Osteocyte (in vitro differentiated cells): ENCODE measurements at regions not wholly inside any gene's neighbourhood (a gene's known extent, or its start where the extent isn't known, plus 50 kb on each side); places are given as distances from the start of the nearest gene placed in this dataset.

Experiments
- DNase-seq: peaks from one replicate; pipeline ENCODE4 v3.0.0; 2021; ENCODE audit warnings: mixed read lengths; ENCODE audit not compliant: unreplicated experiment; ENCODE audit errors: extremely low spot score
- H3K27ac Mint-ChIP-seq: one replicate; pipeline ENCODE4 v1.8.0; 2021; ENCODE audit warnings: mild to moderate bottlenecking, mixed read lengths; ENCODE audit not compliant: unreplicated experiment
- H3K27me3 Mint-ChIP-seq: one replicate; pipeline ENCODE4 v1.8.0; 2021; ENCODE audit warnings: mixed read lengths; ENCODE audit not compliant: unreplicated experiment
- H3K36me3 Mint-ChIP-seq: one replicate; pipeline ENCODE4 v1.8.0; 2021; ENCODE audit warnings: mixed read lengths; ENCODE audit not compliant: unreplicated experiment
- H3K4me1 Mint-ChIP-seq: one replicate; pipeline ENCODE4 v1.8.0; 2021; ENCODE audit warnings: mixed read lengths; ENCODE audit not compliant: unreplicated experiment
- H3K4me3 Mint-ChIP-seq: one replicate; pipeline ENCODE4 v1.8.0; 2021; ENCODE audit warnings: mild to moderate bottlenecking, moderate library complexity, mixed read lengths; ENCODE audit not compliant: unreplicated experiment
- H3K9me3 Mint-ChIP-seq: one replicate; pipeline ENCODE4 v1.8.0; 2021; ENCODE audit warnings: mixed read lengths; ENCODE audit not compliant: unreplicated experiment
- TF ChIP-seq, protein P1 (sequence below): fragments of 200-600 bp; sonication (generic); IDR thresholded peaks from 2 replicates; pipeline ENCODE4 v1.5.0; 2021; ENCODE audit warnings: antibody characterized with exemption, mild to moderate bottlenecking, moderate library complexity

DNA sequence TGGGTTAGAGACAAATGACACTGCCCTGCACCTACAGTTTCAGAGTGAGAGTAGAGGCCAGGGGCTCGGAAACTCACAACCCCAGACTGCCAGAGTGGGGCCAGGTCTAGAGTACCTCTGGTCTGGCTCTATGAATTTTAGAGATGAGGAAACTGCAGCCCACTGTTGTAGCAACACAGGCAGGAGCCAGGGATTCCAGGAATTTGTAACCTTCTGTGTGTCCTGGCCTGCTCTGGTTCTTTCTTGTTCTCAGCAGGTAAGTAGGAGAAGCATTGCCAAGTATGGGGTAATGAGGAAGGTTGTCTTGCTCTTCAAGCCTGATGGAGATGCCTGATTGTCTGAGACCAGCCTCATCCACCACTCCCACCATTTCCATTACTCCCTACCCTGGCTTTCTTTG is 221.8 kb downstream of the UACA start:
- Mint-ChIP-seq H3K36me3 (no peaks in the 10 kb centered on the region), H3K4me1 (no peaks in the 10 kb centered on the region), H3K9me3 (no peaks in the 10 kb centered on the region), H3K27ac (no peak overlapping the region), H3K4me3 (no peak overlapping the region), H3K27me3 (peaks cover 81% of the 10 kb centered on the region)
- TF ChIP-seq, protein P1, sequence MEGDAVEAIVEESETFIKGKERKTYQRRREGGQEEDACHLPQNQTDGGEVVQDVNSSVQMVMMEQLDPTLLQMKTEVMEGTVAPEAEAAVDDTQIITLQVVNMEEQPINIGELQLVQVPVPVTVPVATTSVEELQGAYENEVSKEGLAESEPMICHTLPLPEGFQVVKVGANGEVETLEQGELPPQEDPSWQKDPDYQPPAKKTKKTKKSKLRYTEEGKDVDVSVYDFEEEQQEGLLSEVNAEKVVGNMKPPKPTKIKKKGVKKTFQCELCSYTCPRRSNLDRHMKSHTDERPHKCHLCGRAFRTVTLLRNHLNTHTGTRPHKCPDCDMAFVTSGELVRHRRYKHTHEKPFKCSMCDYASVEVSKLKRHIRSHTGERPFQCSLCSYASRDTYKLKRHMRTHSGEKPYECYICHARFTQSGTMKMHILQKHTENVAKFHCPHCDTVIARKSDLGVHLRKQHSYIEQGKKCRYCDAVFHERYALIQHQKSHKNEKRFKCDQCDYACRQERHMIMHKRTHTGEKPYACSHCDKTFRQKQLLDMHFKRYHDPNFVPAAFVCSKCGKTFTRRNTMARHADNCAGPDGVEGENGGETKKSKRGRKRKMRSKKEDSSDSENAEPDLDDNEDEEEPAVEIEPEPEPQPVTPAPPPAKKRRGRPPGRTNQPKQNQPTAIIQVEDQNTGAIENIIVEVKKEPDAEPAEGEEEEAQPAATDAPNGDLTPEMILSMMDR, result no peak
- DNase-seq, result no peak

DNA sequence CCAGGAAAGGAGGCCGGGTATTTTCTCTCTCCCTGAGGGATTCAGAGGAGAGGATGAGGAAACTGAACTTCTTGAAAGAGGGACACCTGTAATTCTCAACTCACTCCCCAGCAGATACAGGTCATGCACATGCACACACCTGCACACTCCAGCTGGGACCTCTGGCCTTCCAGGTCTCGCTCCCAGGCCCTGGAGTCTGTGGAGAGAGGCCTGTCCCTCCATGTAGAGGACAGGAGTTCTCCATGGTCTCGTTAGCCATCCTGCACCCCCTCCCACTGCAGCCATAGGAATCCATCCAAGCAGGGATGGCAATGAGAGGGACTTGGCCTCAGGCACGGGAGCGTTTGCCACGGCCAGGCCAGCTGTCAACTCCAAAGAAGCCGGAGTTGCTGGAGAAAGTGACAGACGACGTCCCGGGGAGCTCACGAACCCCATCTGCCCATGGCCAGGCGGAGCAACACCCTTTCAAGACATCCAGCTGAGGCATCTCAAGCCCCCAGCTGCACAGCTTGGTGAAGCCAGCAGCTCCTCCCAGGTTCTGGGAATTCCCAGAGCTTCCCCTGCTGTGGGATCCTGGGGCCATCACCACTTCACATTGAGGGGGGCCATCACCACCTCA is 223.3 kb downstream of the UACA start:
- no peak overlapping the region for H3K27ac Mint-ChIP-seq
- H3K27me3 Mint-ChIP-seq, result peaks cover 87% of the 10 kb centered on the region
- no peak overlapping the region for H3K4me3 Mint-ChIP-seq
- TF ChIP-seq, protein P1, result no peak
- H3K4me1 Mint-ChIP-seq, result peaks cover 8% of the 10 kb centered on the region
- no peak for DNase-seq
- no peaks in the 10 kb centered on the region for H3K36me3 Mint-ChIP-seq
- no peaks in the 10 kb centered on the region for H3K9me3 Mint-ChIP-seq

DNA sequence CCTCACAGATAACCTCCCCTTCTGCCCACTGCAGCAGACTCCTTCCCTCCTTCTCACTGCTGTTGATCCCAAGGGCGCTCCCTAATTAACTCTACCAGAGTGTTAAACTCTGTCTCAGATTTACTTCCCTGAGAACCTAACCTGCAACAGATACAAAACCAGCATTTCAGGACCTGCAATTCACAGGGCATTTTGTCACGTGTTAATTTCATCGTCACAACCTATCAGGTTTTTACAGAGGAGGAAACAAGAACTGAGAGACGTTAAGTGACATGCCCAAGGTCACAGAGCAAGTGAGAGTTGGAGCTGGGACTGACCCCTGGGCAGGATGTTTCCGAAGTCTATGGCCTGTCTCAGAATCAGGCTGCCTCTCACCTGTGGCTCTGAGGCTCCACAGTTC is 223.9 kb downstream of the UACA start:
- Mint-ChIP-seq H3K36me3 (no peaks in the 10 kb centered on the region), H3K27ac (no peak overlapping the region), H3K9me3 (no peaks in the 10 kb centered on the region), H3K4me1 (peaks cover 8% of the 10 kb centered on the region), H3K27me3 (peaks cover 87% of the 10 kb centered on the region), H3K4me3 (no peak overlapping the region)
- TF ChIP-seq, protein P1, result no peak
- no peak for DNase-seq

DNA sequence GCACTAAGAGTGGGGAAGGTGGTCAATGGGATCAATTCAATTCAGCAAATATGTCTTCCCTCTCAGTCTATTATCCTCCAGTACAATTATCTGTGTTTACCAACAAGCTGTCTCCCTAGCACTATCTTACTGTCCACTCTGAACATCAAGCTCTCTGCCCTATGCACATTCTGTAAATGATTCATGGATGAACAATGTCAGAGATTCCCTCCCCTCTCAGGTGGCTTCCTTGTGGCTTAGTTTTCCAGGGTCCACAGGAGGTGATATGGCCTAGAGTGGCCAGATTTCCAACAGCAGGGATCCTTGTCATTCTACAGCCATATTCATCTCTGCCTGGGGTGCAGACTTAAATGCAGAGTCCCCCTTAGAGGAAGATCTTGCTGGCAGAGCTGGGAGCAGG is 225.1 kb downstream of the UACA start:
- Mint-ChIP-seq H3K27ac (no peak overlapping the region), H3K4me3 (no peak overlapping the region), H3K27me3 (peaks cover 82% of the 10 kb centered on the region), H3K36me3 (no peaks in the 10 kb centered on the region), H3K4me1 (peaks cover 8% of the 10 kb centered on the region), H3K9me3 (no peaks in the 10 kb centered on the region)
- no peak for DNase-seq
- TF ChIP-seq, protein P1, result no peak

DNA sequence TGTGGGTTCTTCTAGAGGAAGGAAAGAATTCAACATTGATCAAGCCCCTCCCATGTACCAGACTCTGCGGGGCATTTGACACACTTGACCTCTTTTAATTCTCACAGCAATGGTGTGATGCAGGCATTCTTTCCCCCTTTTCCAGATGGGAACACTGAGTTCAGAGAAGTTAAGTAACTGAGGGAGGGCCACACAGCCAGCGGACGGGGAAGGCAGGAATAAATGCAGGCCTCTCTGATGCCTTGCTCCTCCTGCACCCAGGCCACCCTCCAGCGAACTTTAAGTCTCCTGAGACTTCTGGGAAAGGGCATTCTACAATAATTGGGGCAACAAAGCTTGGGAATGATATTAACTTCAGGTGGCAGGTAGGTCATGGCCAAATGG is 227.4 kb downstream of the UACA start:
- Mint-ChIP-seq H3K36me3 (no peaks in the 10 kb centered on the region), H3K4me3 (no peak overlapping the region), H3K9me3 (no peaks in the 10 kb centered on the region), H3K4me1 (peaks cover 8% of the 10 kb centered on the region), H3K27ac (no peak overlapping the region), H3K27me3 (peaks cover 80% of the 10 kb centered on the region)
- no peak for DNase-seq
- TF ChIP-seq, protein P1, result no peak
